ENCODE measurements at regions not wholly inside any gene's neighbourhood (a gene's known extent, or its start where the extent isn't known, plus 50 kb on each side); places are given as distances from the start of the nearest gene placed in this dataset.

GRCh38 chr3:106336619-106337018 lies 467.8 kb upstream of the CBLB start:
- TF ChIP-seq POLR2A (IDR thresholded peaks at IDR 0.05; ENCODE audit: low read depth, low read length): no peak
- TF ChIP-seq TAF1 (IDR thresholded peaks at IDR 0.05; ENCODE audit: low read depth, low read length): no peak
- no peak for TF ChIP-seq POLR2AphosphoS5 (IDR thresholded peaks at IDR 0.05; ENCODE audit: low read depth, low read length)

Data from GM12891 (cell line).